Urothelium cell line (cell line): ENCODE measurements at regions not wholly inside any gene's neighbourhood (a gene's known extent, or its start where the extent isn't known, plus 50 kb on each side); places are given as distances from the start of the nearest gene placed in this dataset.

Experiments used
- DNase-seq: peaks from one replicate; pipeline ENCODE4 v3.0.0; 2011; ENCODE audit warnings: low spot score, mixed read lengths
- FAIRE-seq: peaks from 2 replicates; lab custom pipeline; 2011; peaks lifted over from hg19 to GRCh38; lab: Jason Lieb, UNC

DNA sequence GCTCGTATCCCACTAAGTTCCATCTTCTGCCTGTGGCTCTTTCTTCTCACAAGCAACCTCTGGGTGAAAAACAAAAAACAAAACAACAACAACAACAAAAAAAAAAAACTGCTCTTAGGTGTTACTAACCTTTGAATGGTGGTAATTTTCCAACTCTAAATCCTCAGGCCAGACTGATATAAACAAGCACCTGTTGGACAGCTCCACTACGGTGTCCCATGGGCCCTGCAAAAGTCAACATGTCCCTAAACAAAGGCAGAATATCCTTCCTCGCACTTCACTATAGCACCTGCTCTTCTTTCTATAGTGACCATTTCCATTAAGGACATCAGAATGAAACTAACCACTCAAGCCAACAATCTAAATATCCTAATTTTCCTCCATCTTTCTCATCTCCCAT is 54.6 kb upstream of the PARM1 start:
- DNase-seq (no peak), FAIRE-seq (no peak)

DNA sequence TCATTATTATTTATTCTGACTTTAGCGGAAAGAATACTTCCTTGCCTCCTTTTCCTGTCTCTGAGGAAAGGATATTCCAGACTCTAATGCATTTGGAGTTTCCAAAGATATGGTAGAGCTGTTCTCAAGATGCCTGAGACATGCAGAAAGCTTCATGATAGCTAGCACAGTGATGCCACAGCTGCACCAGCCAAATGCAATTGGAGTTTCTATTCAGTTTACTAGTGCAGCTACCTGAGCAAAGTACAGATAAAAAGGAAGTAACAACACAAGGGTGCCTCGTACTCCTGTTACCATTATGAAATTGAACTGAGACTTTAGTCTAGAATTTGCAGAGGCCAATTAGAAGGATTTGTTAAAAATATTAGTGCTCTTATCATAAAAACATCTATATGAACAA is 57.5 kb upstream of the PARM1 start:
- DNase-seq (no peak), FAIRE-seq (no peak)

DNA sequence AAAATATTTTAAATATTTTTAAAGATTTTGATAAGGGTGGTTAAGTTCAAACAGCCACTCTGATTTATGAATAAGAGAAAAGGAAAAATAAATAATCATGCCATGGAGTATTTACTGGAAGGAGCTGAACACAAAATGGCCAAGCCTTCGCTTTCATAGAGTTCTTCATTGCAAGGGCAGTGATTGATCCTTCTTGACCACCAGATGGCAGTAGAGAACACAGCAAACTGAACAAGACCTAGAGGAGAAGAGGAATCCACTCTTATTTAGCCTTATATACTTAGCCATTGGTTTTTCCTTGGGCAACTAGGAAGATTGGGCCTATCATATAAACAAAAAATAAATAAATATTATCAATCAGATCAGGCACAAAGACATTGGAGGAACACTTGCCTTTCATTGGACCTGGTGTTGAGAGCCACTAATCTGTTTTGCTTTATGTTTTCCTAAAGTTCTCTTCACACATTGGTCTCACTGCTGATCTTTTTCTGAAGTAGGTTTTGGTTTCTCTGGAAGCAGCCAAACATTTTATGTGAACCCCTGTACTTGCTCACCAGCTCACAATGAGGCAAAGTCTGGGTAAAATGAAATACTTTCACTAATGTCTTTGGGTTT is 58.1 kb upstream of the PARM1 start:
- FAIRE-seq: no peak
- DNase-seq: peak; percentile 57

DNA sequence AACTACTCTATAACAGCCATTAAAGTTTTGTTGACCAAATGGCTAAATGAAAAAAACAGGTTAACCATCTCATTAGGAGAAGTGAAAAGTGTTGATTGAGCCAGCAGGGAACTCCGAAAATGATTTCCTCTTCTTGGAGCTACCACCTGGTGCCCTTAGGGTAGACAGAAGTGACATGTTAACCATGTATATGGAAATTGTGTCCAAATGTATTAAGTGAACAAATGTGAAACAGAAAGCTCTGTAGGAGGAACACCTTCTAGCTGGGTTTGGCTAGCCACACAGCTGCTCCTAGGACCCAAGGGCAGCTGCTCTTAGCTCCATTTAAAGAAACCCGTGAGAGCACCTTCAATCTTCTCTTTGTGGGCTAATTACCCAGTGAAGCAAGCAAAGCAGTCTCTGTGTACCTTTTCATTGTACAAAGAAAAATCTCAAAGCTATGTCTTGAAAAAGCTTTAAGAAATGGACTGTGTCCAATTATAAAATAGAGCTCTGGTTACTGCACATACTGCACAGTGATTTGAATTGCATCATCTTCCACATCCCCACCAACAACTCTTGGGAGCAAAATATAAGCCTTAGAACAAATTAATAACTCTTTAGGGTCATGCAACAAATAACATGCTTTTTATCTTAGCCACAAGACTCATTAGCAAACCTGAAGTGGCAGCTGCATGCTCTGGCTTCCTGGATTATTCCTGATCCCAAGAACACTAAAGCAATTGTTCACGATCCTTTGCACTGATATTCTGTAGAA is 59.2 kb upstream of the PARM1 start:
- FAIRE-seq (no peak), DNase-seq (no peak)

DNA sequence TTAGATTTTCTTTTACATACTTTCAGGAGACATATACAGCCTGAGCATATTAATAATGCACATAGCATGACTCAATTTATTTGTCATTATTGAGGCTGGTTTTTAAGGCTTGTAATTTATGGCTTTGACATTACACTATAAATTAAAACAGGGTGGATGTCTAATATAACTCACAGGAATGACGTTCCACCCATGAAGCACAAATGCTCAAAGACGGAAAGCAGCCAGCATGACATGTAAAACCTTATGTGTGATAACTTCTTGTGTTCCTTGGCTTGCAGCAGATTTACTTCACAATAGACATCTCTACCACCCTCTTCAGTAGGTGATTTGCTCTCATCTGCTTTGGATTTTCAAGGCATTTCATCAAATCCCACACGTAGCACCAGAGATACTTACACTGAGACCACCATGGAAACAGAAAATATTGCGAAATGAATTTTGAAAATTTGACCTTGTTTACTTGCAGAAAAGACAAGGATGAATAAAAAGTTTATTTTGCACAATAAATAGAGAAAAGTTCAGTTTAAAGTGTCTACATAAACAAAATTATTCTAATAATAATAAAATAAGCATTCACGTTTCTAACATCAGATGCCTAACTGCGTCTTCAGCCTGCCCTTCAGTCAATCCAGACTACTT is 64.7 kb upstream of the BTC start:
- DNase-seq (no peak), FAIRE-seq (no peak)

DNA sequence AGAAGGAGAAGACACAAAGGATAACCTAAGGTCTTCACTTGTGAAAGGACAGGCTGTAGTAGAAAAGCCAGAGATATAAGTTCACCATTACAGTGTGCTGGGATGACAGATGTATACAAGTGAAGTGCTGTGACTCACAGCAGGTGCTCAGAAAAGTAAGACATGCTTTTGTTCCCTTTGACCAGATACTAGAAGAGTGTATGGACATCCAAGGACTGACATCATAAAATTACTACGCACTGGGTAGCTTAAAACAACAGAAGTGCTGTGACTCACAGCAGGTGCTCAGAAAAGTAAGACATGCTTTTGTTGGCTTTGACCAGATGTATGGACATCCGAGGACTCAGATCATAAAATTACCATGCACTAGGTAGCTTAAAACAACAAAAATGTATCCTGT is 61.6 kb upstream of the BTC start:
- no peak for FAIRE-seq

DNA sequence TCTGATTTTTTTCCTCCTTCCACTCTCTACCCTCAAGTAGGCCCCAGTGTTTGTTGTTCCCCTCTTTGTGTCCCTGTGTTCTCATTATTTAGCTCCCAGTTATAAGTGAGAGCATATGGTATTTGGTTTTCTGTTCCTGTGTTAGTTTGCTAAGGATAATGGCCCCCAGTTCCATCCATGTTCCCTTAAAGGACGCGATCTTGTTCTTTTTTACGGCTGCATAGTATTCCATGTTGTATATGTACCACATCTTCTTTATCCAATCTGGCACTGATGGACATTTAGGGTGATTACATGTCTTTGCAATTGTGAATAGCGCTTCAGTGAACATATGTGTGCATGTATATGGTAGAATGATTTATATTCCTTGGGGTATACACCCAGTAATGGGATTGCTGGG is 54.5 kb upstream of the BTC start:
- DNase-seq (no peak), FAIRE-seq (no peak)

More for the DNA sequence above, 61.6 kb upstream of the BTC start:
- no peak for DNase-seq

DNA sequence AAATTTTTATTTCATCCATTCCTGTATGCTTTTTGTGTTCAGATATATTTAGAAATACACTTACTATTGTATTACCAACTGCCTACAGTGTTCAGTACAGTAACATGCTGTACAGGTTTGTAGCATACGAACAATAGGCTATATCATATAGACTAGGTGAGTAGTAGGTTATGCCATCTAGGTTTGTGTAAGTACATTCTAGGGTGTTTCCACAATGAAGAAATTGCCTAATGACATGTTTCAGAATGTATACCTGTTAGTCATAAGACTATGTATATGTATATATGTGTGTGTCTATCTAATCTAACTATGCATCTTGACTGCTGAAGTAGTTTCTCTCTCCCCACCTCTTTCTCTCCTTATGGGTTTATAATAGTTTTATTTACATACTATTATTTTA is 51.5 kb upstream of the BTC start:
- FAIRE-seq (no peak), DNase-seq (no peak)
